ENCODE measurements at regions not wholly inside any gene's neighbourhood (a gene's known extent, or its start where the extent isn't known, plus 50 kb on each side); places are given as distances from the start of the nearest gene placed in this dataset.

GRCh38 chr10:89153971-89154370, 53.1 kb downstream of the CH25H start:
- no peak overlapping the region for H3K9ac ChIP-seq (replicated peaks; ENCODE audit: extremely low read depth, insufficient read depth, low read length)
- H3K4me3 ChIP-seq (replicated peaks in 1 of 3; ENCODE audit: insufficient read depth in 1 of 3, low read depth in 1 of 3, low read length in 3 of 3) = no peak overlapping the region
- no peaks in the 10 kb centered on the region for H3K27me3 ChIP-seq (ENCODE audit: control insufficient read depth in 2 of 2, insufficient read depth in 2 of 2, low read length in 2 of 2)
- POLR2A ChIA-PET = no interaction called here
- H3K4me2 ChIP-seq (ENCODE audit: insufficient read depth, low read length) = no peak overlapping the region
- dilution Hi-C loops (cut with MboI; ENCODE audit: extremely low pct_ligation_motif_present, low sequenced_read_pairs) = no loop called here
- TF ChIP-seq EZH2 (IDR thresholded peaks at IDR 0.05; ENCODE audit: borderline replicate concordance, low read depth, low read length, severe bottlenecking) = no peak
- TF ChIP-seq MYC (IDR thresholded peaks at IDR 0.05; ENCODE audit: low read depth, low read length) = no peak
- TF ChIP-seq, protein P1, sequence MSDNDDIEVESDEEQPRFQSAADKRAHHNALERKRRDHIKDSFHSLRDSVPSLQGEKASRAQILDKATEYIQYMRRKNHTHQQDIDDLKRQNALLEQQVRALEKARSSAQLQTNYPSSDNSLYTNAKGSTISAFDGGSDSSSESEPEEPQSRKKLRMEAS (IDR thresholded peaks at IDR 0.05; ENCODE audit: insufficient read depth, insufficient read length) = no peak
- TF ChIP-seq, protein P2, sequence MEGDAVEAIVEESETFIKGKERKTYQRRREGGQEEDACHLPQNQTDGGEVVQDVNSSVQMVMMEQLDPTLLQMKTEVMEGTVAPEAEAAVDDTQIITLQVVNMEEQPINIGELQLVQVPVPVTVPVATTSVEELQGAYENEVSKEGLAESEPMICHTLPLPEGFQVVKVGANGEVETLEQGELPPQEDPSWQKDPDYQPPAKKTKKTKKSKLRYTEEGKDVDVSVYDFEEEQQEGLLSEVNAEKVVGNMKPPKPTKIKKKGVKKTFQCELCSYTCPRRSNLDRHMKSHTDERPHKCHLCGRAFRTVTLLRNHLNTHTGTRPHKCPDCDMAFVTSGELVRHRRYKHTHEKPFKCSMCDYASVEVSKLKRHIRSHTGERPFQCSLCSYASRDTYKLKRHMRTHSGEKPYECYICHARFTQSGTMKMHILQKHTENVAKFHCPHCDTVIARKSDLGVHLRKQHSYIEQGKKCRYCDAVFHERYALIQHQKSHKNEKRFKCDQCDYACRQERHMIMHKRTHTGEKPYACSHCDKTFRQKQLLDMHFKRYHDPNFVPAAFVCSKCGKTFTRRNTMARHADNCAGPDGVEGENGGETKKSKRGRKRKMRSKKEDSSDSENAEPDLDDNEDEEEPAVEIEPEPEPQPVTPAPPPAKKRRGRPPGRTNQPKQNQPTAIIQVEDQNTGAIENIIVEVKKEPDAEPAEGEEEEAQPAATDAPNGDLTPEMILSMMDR (IDR thresholded peaks at IDR 0.05; ENCODE audit: extremely low read depth in 1 of 2, insufficient read depth in 1 of 2, low read depth in 1 of 2, low read length in 2 of 2) = no peak
- no peak for TF ChIP-seq POLR2A (IDR thresholded peaks at IDR 0.05; ENCODE audit: low read depth, low read length)
- TF ChIP-seq GATA2 (IDR thresholded peaks at IDR 0.05; ENCODE audit: insufficient read depth, insufficient read length, low read depth, low read length) = no peak
- no peak for TF ChIP-seq FOS (IDR thresholded peaks at IDR 0.05; ENCODE audit: borderline replicate concordance, insufficient read depth, low read length)
- no peak for TF ChIP-seq JUN (IDR thresholded peaks at IDR 0.05; ENCODE audit: borderline replicate concordance, insufficient read depth, insufficient read length, low read depth)
- TF ChIP-seq POLR2AphosphoS5 (IDR thresholded peaks at IDR 0.05; ENCODE audit: insufficient read depth, low read depth, low read length) = no peak
- CTCF ChIA-PET = interaction anchor here (2.1 kb wide), 1 partner anchor 9 kb away, joined by 6 read pairs; no protein-coding TSS in a partner anchor
- no peaks in the 10 kb centered on the region for H3K79me2 ChIP-seq (ENCODE audit: control insufficient read depth, insufficient read depth, low read length)
- DNase-seq (ENCODE audit: low read depth, low spot score) (no peak), FAIRE-seq (no peak)
- intact Hi-C loops (cut with micrococcal nuclease) = no loop called here
- no TSS peak for BruUV-seq (replicated peaks)
- no peaks in the 10 kb centered on the region for H3K4me1 ChIP-seq (ENCODE audit: control insufficient read depth, extremely low read depth, insufficient read depth, low read length)
- H4K20me1 ChIP-seq (replicated peaks; ENCODE audit: control insufficient read depth, extremely low read depth, insufficient read depth, low read length) = no peaks in the 10 kb centered on the region
- no peaks in the 10 kb centered on the region for H3K36me3 ChIP-seq (ENCODE audit: control insufficient read depth in 2 of 2, extremely low read depth in 1 of 2, insufficient read depth in 2 of 2, low read length in 2 of 2)
- H3K9me1 ChIP-seq (replicated peaks; ENCODE audit: control insufficient read depth, extremely low read depth, insufficient read depth, low read length) = no peaks in the 10 kb centered on the region
- H3K27ac ChIP-seq (ENCODE audit: insufficient read depth, low read depth, low read length) = no peak overlapping the region
- no peak overlapping the region for H2AFZ ChIP-seq (ENCODE audit: low read depth, low read length)
- no peaks in the 10 kb centered on the region for H3K9me3 ChIP-seq (replicated peaks; ENCODE audit: control insufficient read depth, insufficient read depth, low read length)
